NCI-H1436 treated with DMSO at 0.1 percent for 48 hours (cell line): ENCODE measurements at regions not wholly inside any gene's neighbourhood (a gene's known extent, or its start where the extent isn't known, plus 50 kb on each side); places are given as distances from the start of the nearest gene placed in this dataset.
"Not testable (repeated sequence)": the region's sequence is repeated elsewhere in the genome, so short reads cannot be mapped to it uniquely, and the experiment has no call there.

Experiments used
- DNase-seq: peaks from one replicate; lab custom pipeline; 2025; lab: John Stamatoyannopoulos, UW

GRCh38 chr6:73943930-73944652 is 248.1 kb downstream of the CD109 start:
- no peak for DNase-seq

- no peak for DNase-seq
Measured at GRCh38 chr6:73943411-73943810, 247.4 kb downstream of the CD109 start.

- DNase-seq = no peak
Measured at GRCh38 chr6:73942592-73943186, 246.7 kb downstream of the CD109 start.

- no peak for DNase-seq
Measured at GRCh38 chr6:73941892-73942291, 245.9 kb downstream of the CD109 start.

GRCh38 chr6:73937805-73938204 is 241.8 kb downstream of the CD109 start:
- no peak for DNase-seq

- DNase-seq = no peak
Measured at GRCh38 chr6:73932866-73933265, 236.9 kb downstream of the CD109 start.

GRCh38 chr6:73929405-73929804 is 233.4 kb downstream of the CD109 start:
- no peak for DNase-seq

- no peak for DNase-seq
Measured at GRCh38 chr6:73927421-73927820, 231.4 kb downstream of the CD109 start.

- DNase-seq = not testable (repeated sequence)
Measured at GRCh38 chr6:73925703-73926102, 229.7 kb downstream of the CD109 start.

GRCh38 chr6:73923905-73924485 is 228.0 kb downstream of the CD109 start:
- DNase-seq = no peak

- no peak for DNase-seq
Measured at GRCh38 chr6:73903155-73903554, 207.2 kb downstream of the CD109 start.

GRCh38 chr6:73901986-73902385 is 206.0 kb downstream of the CD109 start:
- no peak for DNase-seq

- no peak for DNase-seq
Measured at GRCh38 chr6:73901311-73901710, 205.3 kb downstream of the CD109 start.

- no peak for DNase-seq
Measured at GRCh38 chr6:73898599-73898998, 202.6 kb downstream of the CD109 start.

GRCh38 chr6:73893696-73894095 is 197.7 kb downstream of the CD109 start:
- DNase-seq = no peak

- no peak for DNase-seq
Measured at GRCh38 chr6:73888050-73888449, 192.0 kb downstream of the CD109 start.

GRCh38 chr6:73885393-73885792 is 189.4 kb downstream of the CD109 start:
- no peak for DNase-seq

GRCh38 chr6:73884540-73884939 is 188.5 kb downstream of the CD109 start:
- DNase-seq = no peak

- no peak for DNase-seq
Measured at GRCh38 chr6:73879501-73880293, 183.7 kb downstream of the CD109 start.

GRCh38 chr6:73878403-73878802 is 182.4 kb downstream of the CD109 start:
- DNase-seq = no peak
